NB4 (cell line): ENCODE measurements at regions not wholly inside any gene's neighbourhood (a gene's known extent, or its start where the extent isn't known, plus 50 kb on each side); places are given as distances from the start of the nearest gene placed in this dataset.

Source experiments
- CTCF ChIP-seq: IDR thresholded peaks from one replicate; pipeline ENCODE4 v1.5.1; 2012; ENCODE audit warnings: low read depth, low read length
- MAX ChIP-seq: IDR thresholded peaks from 2 replicates; pipeline ENCODE4 v1.6.1; 2011; ENCODE audit warnings: low read depth, low read length
- MYC ChIP-seq: IDR thresholded peaks from 2 replicates; pipeline ENCODE4 v1.6.1; 2011; ENCODE audit warnings: low read depth, low read length
- POLR2A ChIP-seq: IDR thresholded peaks from 2 replicates; pipeline ENCODE4 v1.6.1; 2011; ENCODE audit warnings: mild to moderate bottlenecking; ENCODE audit not compliant: insufficient read length; ENCODE audit errors: extremely low read depth

GRCh38 chr12:124460771-124461170 is 106.6 kb downstream of the NCOR2 start:
- TF ChIP-seq CTCF: no peak
- no peak for TF ChIP-seq POLR2A
- no peak for TF ChIP-seq MAX
- no peak for TF ChIP-seq MYC
